ENCODE measurements at regions not wholly inside any gene's neighbourhood (a gene's known extent, or its start where the extent isn't known, plus 50 kb on each side); places are given as distances from the start of the nearest gene placed in this dataset.

DNA sequence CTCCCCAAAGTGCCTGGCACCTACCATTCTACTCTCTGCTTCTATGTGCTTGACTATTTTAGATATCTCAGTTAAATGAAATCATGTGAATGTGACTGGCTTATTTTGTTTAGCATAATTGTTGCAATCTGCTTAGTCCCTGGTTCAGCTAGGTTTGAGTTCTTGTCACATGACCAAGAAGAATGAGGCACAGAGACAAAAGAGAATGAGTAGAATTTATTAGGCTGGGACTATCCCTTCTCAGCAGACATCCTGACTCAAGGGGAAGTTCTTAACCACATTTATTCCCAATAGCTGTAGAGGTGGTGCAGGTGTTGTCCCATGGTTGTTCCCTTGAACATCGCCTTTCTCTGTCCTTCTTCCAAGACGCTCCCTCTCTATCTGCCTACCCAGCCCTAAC lies 1485.7 kb downstream of the KCNT2 start:
- no peak for DNase-seq (ENCODE audit: extremely low spot score)
- ChIA-PET POLR2A (no interaction called here), CTCF (no interaction called here)
- TF ChIP-seq, protein P1, sequence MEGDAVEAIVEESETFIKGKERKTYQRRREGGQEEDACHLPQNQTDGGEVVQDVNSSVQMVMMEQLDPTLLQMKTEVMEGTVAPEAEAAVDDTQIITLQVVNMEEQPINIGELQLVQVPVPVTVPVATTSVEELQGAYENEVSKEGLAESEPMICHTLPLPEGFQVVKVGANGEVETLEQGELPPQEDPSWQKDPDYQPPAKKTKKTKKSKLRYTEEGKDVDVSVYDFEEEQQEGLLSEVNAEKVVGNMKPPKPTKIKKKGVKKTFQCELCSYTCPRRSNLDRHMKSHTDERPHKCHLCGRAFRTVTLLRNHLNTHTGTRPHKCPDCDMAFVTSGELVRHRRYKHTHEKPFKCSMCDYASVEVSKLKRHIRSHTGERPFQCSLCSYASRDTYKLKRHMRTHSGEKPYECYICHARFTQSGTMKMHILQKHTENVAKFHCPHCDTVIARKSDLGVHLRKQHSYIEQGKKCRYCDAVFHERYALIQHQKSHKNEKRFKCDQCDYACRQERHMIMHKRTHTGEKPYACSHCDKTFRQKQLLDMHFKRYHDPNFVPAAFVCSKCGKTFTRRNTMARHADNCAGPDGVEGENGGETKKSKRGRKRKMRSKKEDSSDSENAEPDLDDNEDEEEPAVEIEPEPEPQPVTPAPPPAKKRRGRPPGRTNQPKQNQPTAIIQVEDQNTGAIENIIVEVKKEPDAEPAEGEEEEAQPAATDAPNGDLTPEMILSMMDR (IDR thresholded peaks at IDR 0.05; ENCODE audit: control extremely low read depth, extremely low read depth, low read depth, missing control alignments), result no peak

DNA sequence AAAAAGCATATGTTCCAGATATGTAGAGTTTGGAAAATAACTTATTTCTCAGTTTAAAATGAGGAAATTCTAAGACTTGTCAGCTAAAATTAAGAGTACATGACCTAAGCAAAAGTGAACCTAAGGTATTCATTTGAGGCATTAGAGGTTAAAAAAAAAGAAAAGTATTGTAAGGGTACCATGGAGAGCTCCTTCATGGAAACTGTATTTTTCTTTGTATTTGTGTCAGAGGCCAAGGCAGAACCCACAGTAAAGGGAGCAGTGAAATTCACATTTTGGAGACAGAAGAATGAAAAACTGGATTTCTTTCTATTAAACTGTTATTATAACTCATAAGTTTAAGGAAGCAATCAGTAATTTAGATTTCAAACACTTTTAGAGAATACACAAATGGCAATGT lies 1494.8 kb downstream of the KCNT2 start:
- CTCF ChIA-PET, result no interaction called here
- TF ChIP-seq, protein P1 (IDR thresholded peaks at IDR 0.05; ENCODE audit: control extremely low read depth, extremely low read depth, low read depth, missing control alignments), result no peak
- POLR2A ChIA-PET, result no interaction called here

GRCh38 chr1:195105773-195106172 lies 1502.5 kb downstream of the KCNT2 start:
- CTCF ChIA-PET, result interaction anchor here (1.9 kb wide), 1 partner anchor 12 kb away, joined by 5 read pairs; no protein-coding TSS in a partner anchor
- POLR2A ChIA-PET, result no interaction called here
- TF ChIP-seq, protein P1 (IDR thresholded peaks at IDR 0.05; ENCODE audit: control extremely low read depth, extremely low read depth, low read depth, missing control alignments), result no peak
- no peak for DNase-seq (ENCODE audit: extremely low spot score)

More for the DNA sequence above, 1494.8 kb downstream of the KCNT2 start:
- DNase-seq (ENCODE audit: extremely low spot score), result no peak

DNA sequence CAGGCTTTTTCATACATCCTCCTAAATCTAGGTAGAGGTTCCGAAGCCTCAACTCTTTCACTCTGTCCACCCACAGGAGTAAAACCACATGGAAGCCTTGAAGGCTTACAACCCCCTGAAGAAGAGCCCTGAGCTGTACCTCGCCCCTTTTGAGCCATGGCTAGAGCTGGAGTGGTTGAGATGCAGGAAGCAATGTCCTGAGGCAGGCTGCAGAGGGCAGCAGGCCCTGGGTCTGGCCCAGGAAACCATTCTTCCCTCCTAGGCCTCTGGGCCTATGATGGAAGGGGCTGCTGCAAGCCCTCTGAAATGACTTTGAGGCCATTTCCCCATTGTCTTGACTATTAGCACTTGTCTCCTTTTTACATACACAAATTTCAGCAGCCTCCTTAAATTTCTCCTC lies 1503.0 kb downstream of the KCNT2 start:
- TF ChIP-seq, protein P1 (IDR thresholded peaks at IDR 0.05; ENCODE audit: control extremely low read depth, extremely low read depth, low read depth, missing control alignments), result no peak
- no peak for DNase-seq (ENCODE audit: extremely low spot score)
- ChIA-PET POLR2A (no interaction called here), CTCF (interaction anchor here (1.9 kb wide), 1 partner anchor 11 kb away, joined by 5 read pairs; no protein-coding TSS in a partner anchor)

GRCh38 chr1:195097316-195097715 lies 1510.9 kb downstream of the KCNT2 start:
- TF ChIP-seq, protein P1 (IDR thresholded peaks at IDR 0.05; ENCODE audit: control extremely low read depth, extremely low read depth, low read depth, missing control alignments), result no peak
- POLR2A ChIA-PET, result no interaction called here
- CTCF ChIA-PET, result interaction anchor here (1.6 kb wide), 1 partner anchor 20 kb away, joined by 4 read pairs; no protein-coding TSS in a partner anchor
- DNase-seq (ENCODE audit: extremely low spot score), result no peak

DNA sequence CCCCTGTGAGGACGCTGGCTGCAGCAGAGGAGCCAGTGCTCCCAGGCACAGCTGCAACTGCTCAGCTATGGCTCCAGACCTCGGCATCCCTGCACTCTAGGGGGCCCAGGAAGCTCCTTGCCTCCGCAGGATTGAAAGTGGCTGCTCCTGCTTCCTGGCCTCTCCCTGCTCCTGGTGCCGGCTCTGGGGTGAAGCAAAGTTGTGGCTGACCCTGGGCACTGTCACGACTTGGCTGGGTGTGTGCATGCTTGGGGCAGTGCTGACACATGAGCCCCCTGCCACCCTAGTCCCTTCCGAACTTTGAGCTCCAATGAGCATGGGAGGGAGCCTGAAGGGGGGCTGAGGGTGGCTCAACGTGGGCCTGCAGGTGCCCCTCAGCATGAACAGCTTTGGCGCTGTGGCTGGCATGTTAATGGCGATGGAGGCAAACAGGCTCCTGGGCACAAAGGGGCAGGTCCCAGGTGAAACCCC lies 1512.2 kb downstream of the KCNT2 start:
- no peak for DNase-seq (ENCODE audit: extremely low spot score)
- TF ChIP-seq, protein P1 (IDR thresholded peaks at IDR 0.05; ENCODE audit: control extremely low read depth, extremely low read depth, low read depth, missing control alignments), result no peak
- POLR2A ChIA-PET, result no interaction called here
- CTCF ChIA-PET, result interaction anchor here (1.3 kb wide), 1 partner anchor 8 kb away, joined by 3 read pairs; no protein-coding TSS in a partner anchor

All from GM10248 (cell line).